ENCODE measurements at regions not wholly inside any gene's neighbourhood (a gene's known extent, or its start where the extent isn't known, plus 50 kb on each side); places are given as distances from the start of the nearest gene placed in this dataset.

DNA sequence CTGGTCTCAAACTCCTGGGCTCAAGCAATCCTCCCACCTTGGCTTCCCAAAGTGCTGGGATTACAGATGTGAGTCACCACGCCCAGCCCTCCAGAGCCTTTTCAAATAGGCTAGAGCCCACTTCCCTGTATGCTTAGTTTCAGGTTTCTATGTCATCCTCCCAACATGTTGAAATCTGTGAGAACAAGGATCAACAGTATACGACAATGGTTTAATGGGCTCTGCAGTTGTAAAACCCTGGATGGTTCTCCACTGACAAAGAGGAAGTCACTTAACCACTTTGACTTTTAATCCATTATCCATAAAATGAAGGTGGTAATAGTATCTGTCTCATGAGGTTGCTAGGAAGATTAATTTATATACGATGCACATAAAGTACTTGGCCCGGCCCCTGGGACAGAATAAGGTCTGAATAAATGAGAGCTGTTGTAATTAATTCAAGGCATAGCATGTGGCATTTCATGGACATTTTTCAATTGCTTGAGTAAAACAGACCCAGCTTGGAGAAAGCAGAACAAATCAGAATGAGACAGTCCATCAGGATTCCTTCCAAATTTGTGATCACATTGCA lies 113.9 kb upstream of the ZNF648 start:
- H3K9me3 Mint-ChIP-seq (ENCODE audit: unreplicated experiment): peaks cover 3% of the 10 kb centered on the region
- H3K4me1 Mint-ChIP-seq (ENCODE audit: low read depth, unreplicated experiment): no peaks in the 10 kb centered on the region
- no peak for DNase-seq
- TF ChIP-seq, protein P1, sequence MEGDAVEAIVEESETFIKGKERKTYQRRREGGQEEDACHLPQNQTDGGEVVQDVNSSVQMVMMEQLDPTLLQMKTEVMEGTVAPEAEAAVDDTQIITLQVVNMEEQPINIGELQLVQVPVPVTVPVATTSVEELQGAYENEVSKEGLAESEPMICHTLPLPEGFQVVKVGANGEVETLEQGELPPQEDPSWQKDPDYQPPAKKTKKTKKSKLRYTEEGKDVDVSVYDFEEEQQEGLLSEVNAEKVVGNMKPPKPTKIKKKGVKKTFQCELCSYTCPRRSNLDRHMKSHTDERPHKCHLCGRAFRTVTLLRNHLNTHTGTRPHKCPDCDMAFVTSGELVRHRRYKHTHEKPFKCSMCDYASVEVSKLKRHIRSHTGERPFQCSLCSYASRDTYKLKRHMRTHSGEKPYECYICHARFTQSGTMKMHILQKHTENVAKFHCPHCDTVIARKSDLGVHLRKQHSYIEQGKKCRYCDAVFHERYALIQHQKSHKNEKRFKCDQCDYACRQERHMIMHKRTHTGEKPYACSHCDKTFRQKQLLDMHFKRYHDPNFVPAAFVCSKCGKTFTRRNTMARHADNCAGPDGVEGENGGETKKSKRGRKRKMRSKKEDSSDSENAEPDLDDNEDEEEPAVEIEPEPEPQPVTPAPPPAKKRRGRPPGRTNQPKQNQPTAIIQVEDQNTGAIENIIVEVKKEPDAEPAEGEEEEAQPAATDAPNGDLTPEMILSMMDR (IDR thresholded peaks at IDR 0.05; ENCODE audit: partially characterized antibody, unreplicated experiment): no peak
- H3K4me3 Mint-ChIP-seq (ENCODE audit: unreplicated experiment): no peak overlapping the region
- H3K27ac Mint-ChIP-seq (ENCODE audit: unreplicated experiment): no peak overlapping the region
- H3K36me3 Mint-ChIP-seq (ENCODE audit: unreplicated experiment): no peaks in the 10 kb centered on the region
- H3K27me3 Mint-ChIP-seq (ENCODE audit: unreplicated experiment): no peaks in the 10 kb centered on the region

DNA sequence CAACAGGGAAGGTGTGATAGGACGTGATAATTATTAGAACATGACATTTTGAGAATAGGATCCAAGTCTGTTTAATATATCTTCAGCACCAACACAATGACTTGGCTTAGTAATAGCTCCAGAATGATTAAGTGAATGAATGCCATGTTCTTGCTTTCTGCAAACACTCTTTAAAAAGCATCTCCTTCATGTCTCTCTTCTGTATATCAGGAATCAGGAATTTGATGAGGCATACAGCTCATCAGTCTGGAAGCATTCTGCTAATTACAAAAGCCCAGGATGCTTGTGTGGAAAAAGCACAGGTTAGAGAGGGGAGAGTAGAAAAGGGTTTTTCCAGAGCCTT lies 113.0 kb upstream of the ZNF648 start:
- no peak overlapping the region for H3K27ac Mint-ChIP-seq (ENCODE audit: unreplicated experiment)
- TF ChIP-seq, protein P1 (IDR thresholded peaks at IDR 0.05; ENCODE audit: partially characterized antibody, unreplicated experiment): no peak
- no peaks in the 10 kb centered on the region for H3K36me3 Mint-ChIP-seq (ENCODE audit: unreplicated experiment)
- peaks cover 3% of the 10 kb centered on the region for H3K9me3 Mint-ChIP-seq (ENCODE audit: unreplicated experiment)
- DNase-seq: no peak
- no peaks in the 10 kb centered on the region for H3K27me3 Mint-ChIP-seq (ENCODE audit: unreplicated experiment)
- no peak overlapping the region for H3K4me3 Mint-ChIP-seq (ENCODE audit: unreplicated experiment)
- no peaks in the 10 kb centered on the region for H3K4me1 Mint-ChIP-seq (ENCODE audit: low read depth, unreplicated experiment)

DNA sequence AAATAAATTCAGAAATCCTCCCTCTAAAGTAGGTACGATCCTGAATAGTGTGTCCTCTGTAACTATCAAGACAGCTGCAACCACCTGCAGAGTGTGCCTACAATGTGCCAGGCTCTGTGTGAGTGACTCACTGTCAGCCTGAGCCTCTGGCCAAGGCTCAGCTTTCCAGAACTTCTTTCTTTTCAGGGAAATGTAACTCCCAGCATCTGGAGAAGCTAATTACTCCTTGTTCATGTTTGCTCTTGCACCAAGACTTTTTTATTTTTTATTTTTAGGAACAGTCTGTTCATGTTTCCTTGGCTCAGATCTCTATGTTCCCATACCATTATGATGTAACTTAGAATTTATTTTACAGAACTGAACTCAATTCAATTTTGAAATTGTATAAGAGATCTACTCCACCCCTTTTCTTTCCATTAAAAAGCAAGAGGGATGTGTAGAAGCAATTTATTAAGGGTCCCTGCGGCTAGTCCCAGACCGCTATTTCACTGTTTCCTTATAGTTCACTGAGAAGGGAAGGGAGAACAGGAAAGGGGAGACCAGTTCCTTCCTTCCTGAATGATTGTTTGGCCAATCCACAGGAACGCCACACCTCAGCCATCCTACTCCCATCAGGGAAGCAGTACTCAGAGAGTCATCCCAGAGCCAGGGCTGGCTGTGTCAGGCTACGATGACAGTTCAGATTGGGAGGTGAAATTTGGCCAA lies 112.4 kb upstream of the ZNF648 start:
- DNase-seq: no peak
- Mint-ChIP-seq H3K27me3 (ENCODE audit: unreplicated experiment) (no peaks in the 10 kb centered on the region), H3K4me1 (ENCODE audit: low read depth, unreplicated experiment) (no peaks in the 10 kb centered on the region), H3K27ac (ENCODE audit: unreplicated experiment) (no peak overlapping the region), H3K36me3 (ENCODE audit: unreplicated experiment) (no peaks in the 10 kb centered on the region), H3K4me3 (ENCODE audit: unreplicated experiment) (no peak overlapping the region), H3K9me3 (ENCODE audit: unreplicated experiment) (peaks cover 3% of the 10 kb centered on the region)
- TF ChIP-seq, protein P1 (IDR thresholded peaks at IDR 0.05; ENCODE audit: partially characterized antibody, unreplicated experiment): no peak

DNA sequence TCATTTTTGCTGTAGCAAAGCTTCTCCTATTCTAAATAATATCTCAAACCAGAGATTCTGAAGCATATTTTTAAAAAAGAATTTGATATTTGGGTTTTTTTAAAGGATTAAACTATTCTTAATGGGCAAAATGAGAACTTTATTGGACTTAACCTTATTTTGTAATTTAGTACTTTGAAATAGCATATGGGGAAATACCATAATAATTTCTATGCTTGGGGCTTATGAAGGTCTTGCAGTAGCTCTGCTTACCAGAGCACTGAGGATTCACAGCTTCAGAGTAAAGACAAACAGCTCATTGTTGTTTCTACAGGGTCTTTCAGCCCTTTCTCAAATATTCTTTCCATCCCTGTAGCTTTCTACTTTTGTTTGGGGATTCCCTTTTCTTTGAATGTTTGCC lies 111.2 kb upstream of the ZNF648 start:
- H3K27me3 Mint-ChIP-seq (ENCODE audit: unreplicated experiment): no peaks in the 10 kb centered on the region
- DNase-seq: no peak
- no peaks in the 10 kb centered on the region for H3K4me1 Mint-ChIP-seq (ENCODE audit: low read depth, unreplicated experiment)
- H3K4me3 Mint-ChIP-seq (ENCODE audit: unreplicated experiment): no peak overlapping the region
- peaks cover 3% of the 10 kb centered on the region for H3K9me3 Mint-ChIP-seq (ENCODE audit: unreplicated experiment)
- H3K36me3 Mint-ChIP-seq (ENCODE audit: unreplicated experiment): no peaks in the 10 kb centered on the region
- TF ChIP-seq, protein P1 (IDR thresholded peaks at IDR 0.05; ENCODE audit: partially characterized antibody, unreplicated experiment): no peak
- H3K27ac Mint-ChIP-seq (ENCODE audit: unreplicated experiment): no peak overlapping the region

DNA sequence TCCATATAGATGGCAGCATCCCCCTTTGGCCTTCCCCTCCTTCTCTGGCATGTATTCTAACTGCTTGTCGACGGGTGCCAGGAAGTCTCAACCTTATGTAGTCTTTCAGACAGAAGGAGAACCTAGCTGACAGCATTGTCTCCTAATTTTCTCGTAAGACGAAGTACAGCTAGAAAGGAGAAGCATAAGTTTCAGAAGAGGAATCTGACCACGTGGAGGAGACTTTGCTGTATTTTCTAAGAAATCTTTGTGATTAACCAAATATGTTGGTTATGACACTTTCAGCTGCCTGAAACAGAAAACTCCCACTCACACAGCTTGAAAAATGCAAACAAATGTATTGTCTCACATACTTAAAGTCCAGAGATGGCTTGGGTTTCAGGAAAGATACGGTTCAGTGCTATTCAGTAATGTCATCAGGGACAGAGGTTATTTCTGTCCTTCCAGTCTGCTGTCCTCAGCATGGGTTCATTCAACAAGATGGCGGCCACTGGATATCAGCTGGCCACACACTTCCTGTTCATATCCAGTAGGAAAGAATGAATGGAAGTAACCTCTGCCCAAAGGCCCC lies 109.5 kb upstream of the ZNF648 start:
- H3K9me3 Mint-ChIP-seq (ENCODE audit: unreplicated experiment): peaks cover 3% of the 10 kb centered on the region
- no peaks in the 10 kb centered on the region for H3K27me3 Mint-ChIP-seq (ENCODE audit: unreplicated experiment)
- no peaks in the 10 kb centered on the region for H3K4me1 Mint-ChIP-seq (ENCODE audit: low read depth, unreplicated experiment)
- no peak overlapping the region for H3K27ac Mint-ChIP-seq (ENCODE audit: unreplicated experiment)
- no peak for DNase-seq
- TF ChIP-seq, protein P1 (IDR thresholded peaks at IDR 0.05; ENCODE audit: partially characterized antibody, unreplicated experiment): no peak
- H3K4me3 Mint-ChIP-seq (ENCODE audit: unreplicated experiment): no peak overlapping the region
- no peaks in the 10 kb centered on the region for H3K36me3 Mint-ChIP-seq (ENCODE audit: unreplicated experiment)

Measured in glutamatergic neuron (in vitro differentiated cells).